AG04449 (cell line): ENCODE measurements at regions not wholly inside any gene's neighbourhood (a gene's known extent, or its start where the extent isn't known, plus 50 kb on each side); places are given as distances from the start of the nearest gene placed in this dataset.

Experiments
- CTCF ChIA-PET: fragments of 350-600 bp; formaldehyde crosslinking; extraction: SDS; loops from one replicate; lab custom pipeline; 2021; ENCODE audit warnings: antibody characterized with exemption; lab: Yijun Ruan, JAX
- POLR2A ChIA-PET: fragments of 400-600, 350-600 bp; formaldehyde crosslinking; extraction: SDS; loops from one replicate; lab custom pipeline; 2020; ENCODE audit warnings: antibody characterized with exemption, inconsistent platforms; lab: Yijun Ruan, JAX
- DNase-seq: peaks from one replicate; pipeline ENCODE4 v3.0.0-alpha.2; 2010; ENCODE audit warnings: low read depth, low spot score
- H3K4me3 ChIP-seq: 2 replicates; pipeline ENCODE4 v1.5.1; 2011; ENCODE audit warnings: low read depth, mild to moderate bottlenecking, control low read depth, low read length
- CTCF ChIP-seq: IDR thresholded peaks from one replicate; pipeline ENCODE4 v1.5.1; 2011; ENCODE audit warnings: mild to moderate bottlenecking, moderate library complexity, low read length, control low read depth, inconsistent platforms; ENCODE audit not compliant: insufficient read depth; ENCODE audit errors: missing control alignments

GRCh38 chr10:8305876-8306652, 251.6 kb downstream of the GATA3 start:
- TF ChIP-seq CTCF: no peak
- DNase-seq: no peak
- ChIA-PET CTCF (no interaction called here), POLR2A (no interaction called here)
- no peak overlapping the region for H3K4me3 ChIP-seq

GRCh38 chr10:8306685-8307364, 252.3 kb downstream of the GATA3 start:
- no peak overlapping the region for H3K4me3 ChIP-seq
- CTCF ChIA-PET: no interaction called here
- DNase-seq: no peak
- no peak for TF ChIP-seq CTCF
- POLR2A ChIA-PET: no interaction called here

GRCh38 chr10:8310930-8311329, 256.4 kb downstream of the GATA3 start:
- CTCF ChIA-PET: no interaction called here
- DNase-seq: no peak
- POLR2A ChIA-PET: no interaction called here
- no peak overlapping the region for H3K4me3 ChIP-seq
- TF ChIP-seq CTCF: no peak

GRCh38 chr10:8311526-8312070, 257.1 kb downstream of the GATA3 start:
- no peak for TF ChIP-seq CTCF
- CTCF ChIA-PET: no interaction called here
- POLR2A ChIA-PET: no interaction called here
- H3K4me3 ChIP-seq: no peak overlapping the region
- no peak for DNase-seq

- H3K4me3 ChIP-seq: no peak overlapping the region
- TF ChIP-seq CTCF: no peak
- ChIA-PET POLR2A (no interaction called here), CTCF (no interaction called here)
- no peak for DNase-seq
Measured at GRCh38 chr10:8312079-8312478, 257.6 kb downstream of the GATA3 start.

- ChIA-PET CTCF (no interaction called here), POLR2A (no interaction called here)
- H3K4me3 ChIP-seq: no peak overlapping the region
- DNase-seq: no peak
- no peak for TF ChIP-seq CTCF
Measured at GRCh38 chr10:8312781-8313180, 258.3 kb downstream of the GATA3 start.
